IMR-90 (cell line): ENCODE measurements at regions not wholly inside any gene's neighbourhood (a gene's known extent, or its start where the extent isn't known, plus 50 kb on each side); places are given as distances from the start of the nearest gene placed in this dataset.

Experiments used
- ATAC-seq: fragments of 200-7000 bp; cut with Tn5 transposase; 2 replicates; pipeline ENCODE4 v1.9.1; 2020; ENCODE audit warnings: low read depth, mild to moderate bottlenecking, moderate library complexity
- BruUV-seq: library from RNA; stranded (reverse); fragments of 400-500 nt; replicated peaks from 2 replicates; lab custom pipeline; 2021; lab: Mats Ljungman, UMichigan
- CTCF ChIA-PET: fragments of 300-600 bp; formaldehyde crosslinking; extraction: SDS; loops from one replicate; lab custom pipeline; 2021; ENCODE audit warnings: antibody characterized with exemption; lab: Yijun Ruan, JAX
- POLR2A ChIA-PET: fragments of 300-600 bp; sonication (Branson Sonifier 250); formaldehyde crosslinking; loops from one replicate; lab custom pipeline; 2022; ENCODE audit warnings: antibody characterized with exemption; ENCODE audit not compliant: unreplicated experiment; lab: Charles Lee
- DNase-seq: peaks from one replicate; pipeline ENCODE4 v3.0.0; 2013
- H2AFZ ChIP-seq: replicated peaks from 2 replicates; pipeline ENCODE3; 2013; ENCODE audit warnings: low read length, mild to moderate bottlenecking; ENCODE audit not compliant: poor library complexity
- H2AK5ac ChIP-seq: 2 replicates; pipeline ENCODE4 v1.6.1; 2013; ENCODE audit warnings: low read depth, low read length, inconsistent platforms
- H2AK9ac ChIP-seq: replicated peaks from 2 replicates; pipeline ENCODE3; 2013; ENCODE audit warnings: mild to moderate bottlenecking, low read depth, low read length, moderate library complexity; ENCODE audit not compliant: poor library complexity
- H2BK120ac ChIP-seq: 2 replicates; pipeline ENCODE4 v1.6.1; 2013; ENCODE audit warnings: low read depth, low read length, inconsistent platforms
- H2BK15ac ChIP-seq: 3 replicates; pipeline ENCODE4 v1.6.1; 2013; ENCODE audit warnings: low read depth, low read length, inconsistent platforms
- H2BK20ac ChIP-seq: 2 replicates; pipeline ENCODE4 v1.6.1; 2013; ENCODE audit warnings: low read depth, mild to moderate bottlenecking, inconsistent platforms, low read length, moderate library complexity
- H2BK5ac ChIP-seq: 2 replicates; pipeline ENCODE4 v1.6.1; 2013; ENCODE audit warnings: mild to moderate bottlenecking, low read depth, low read length, inconsistent platforms; ENCODE audit not compliant: poor library complexity, severe bottlenecking
- H3K14ac ChIP-seq: replicated peaks from 2 replicates; pipeline ENCODE4 v1.6.1; 2013; ENCODE audit warnings: low read depth, low read length, inconsistent platforms
- H3K18ac ChIP-seq: 2 replicates; pipeline ENCODE4 v1.6.1; 2013; ENCODE audit warnings: low read depth, low read length, control low read depth
- H3K23ac ChIP-seq: 2 replicates; pipeline ENCODE4 v1.6.1; 2013; ENCODE audit warnings: low read depth, low read length, inconsistent platforms
- H3K27ac ChIP-seq: 2 replicates; pipeline ENCODE4 v1.5.1; 2013; ENCODE audit warnings: mild to moderate bottlenecking, control low read depth, low read length; ENCODE audit not compliant: insufficient read depth
- H3K27me3 ChIP-seq: 2 replicates; pipeline ENCODE4 v1.6.1; 2013; ENCODE audit warnings: low read length; ENCODE audit not compliant: control insufficient read depth, insufficient read depth
- H3K36me3 ChIP-seq: 2 replicates; pipeline ENCODE4 v1.6.1; 2013; ENCODE audit warnings: low read length, mixed read lengths; ENCODE audit not compliant: control insufficient read depth, insufficient read depth
- H3K4ac ChIP-seq: 2 replicates; pipeline ENCODE4 v1.6.1; 2013; ENCODE audit warnings: low read depth, low read length, inconsistent platforms
- H3K4me1 ChIP-seq: 2 replicates; pipeline ENCODE4 v1.6.1; 2013; ENCODE audit warnings: low read length, mixed read lengths; ENCODE audit not compliant: control insufficient read depth, insufficient read depth
- H3K4me2 ChIP-seq: 2 replicates; pipeline ENCODE4 v1.6.1; 2013; ENCODE audit warnings: low read depth, mild to moderate bottlenecking, control low read depth, low read length, moderate library complexity
- H3K4me3 ChIP-seq: 2 replicates; pipeline ENCODE4 v1.5.1; 2013; ENCODE audit warnings: low read depth, mild to moderate bottlenecking, control low read depth, low read length, moderate library complexity; ENCODE audit not compliant: insufficient read depth
- H3K56ac ChIP-seq: 2 replicates; pipeline ENCODE4 v1.6.1; 2013; ENCODE audit warnings: low read length, inconsistent platforms; ENCODE audit not compliant: insufficient read depth; ENCODE audit errors: extremely low read depth
- H3K79me1 ChIP-seq, 2 experiments: 2 replicates each; pipeline ENCODE4 v1.6.1; 2013; ENCODE audit warnings: low read length in 2 of 2, inconsistent platforms in 1 of 2, low read depth in 1 of 2
- H3K9ac ChIP-seq: 2 replicates; pipeline ENCODE4 v1.6.1; 2013; ENCODE audit warnings: low read depth, low read length, control low read depth
- H3K9me1 ChIP-seq: 2 replicates; pipeline ENCODE4 v1.6.1; 2013; ENCODE audit warnings: low read length, inconsistent platforms; ENCODE audit not compliant: insufficient read depth
- H3K9me3 ChIP-seq: 2 replicates; pipeline ENCODE4 v1.6.1; 2013; ENCODE audit warnings: low read length; ENCODE audit not compliant: control insufficient read depth, insufficient read depth
- H4K20me1 ChIP-seq: 2 replicates; pipeline ENCODE4 v1.6.1; 2013; ENCODE audit warnings: low read length, inconsistent platforms; ENCODE audit not compliant: insufficient read depth
- H4K5ac ChIP-seq: 2 replicates; pipeline ENCODE4 v1.6.1; 2013; ENCODE audit warnings: mild to moderate bottlenecking, low read depth, low read length, control low read depth
- H4K8ac ChIP-seq, 2 experiments: 2 replicates each; pipeline ENCODE4 v1.6.1; 2013; ENCODE audit warnings: low read depth in 2 of 2, low read length in 2 of 2, control low read depth in 1 of 2, inconsistent platforms in 1 of 2
- H4K91ac ChIP-seq: 2 replicates; pipeline ENCODE4 v1.6.1; 2013; ENCODE audit warnings: low read depth, low read length, inconsistent platforms; ENCODE audit not compliant: insufficient read depth
- FOS ChIP-seq: fragments of 150-350 bp; IDR thresholded peaks from 2 replicates; pipeline ENCODE4 v1.6.1; 2016; ENCODE audit warnings: low read depth, low read length
- MAFK ChIP-seq: IDR thresholded peaks from 2 replicates; pipeline ENCODE4 v1.6.1; 2012; ENCODE audit warnings: low read depth, low read length, improper control_type of control experiment
- WGBS, 2 experiments: methylation state at CpG; one replicate each; pipeline versions ENCODE4 v1.1.5 to v1.1.7; 2013; ENCODE audit warnings: missing lambda C conversion rate in 2 of 2; ENCODE audit not compliant: insufficient read length in 1 of 2; ENCODE audit errors: extremely low coverage in 2 of 2; 5-methylcytosine and 5-hydroxymethylcytosine counted together
- dilution Hi-C: fragments of 300-500 bp; cut with HindIII; formaldehyde crosslinking; loops from one replicate; pipeline ENCODE4 v1.14.3; 2018; ENCODE audit warnings: low sequenced_read_pairs; ENCODE audit not compliant: unreplicated experiment
- in situ Hi-C: fragments of 300-500 bp; cut with MboI; formaldehyde crosslinking; loops from 3 replicates; pipeline ENCODE4 v1.14.3; 2019; ENCODE audit warnings: low sequenced_read_pairs, inconsistent platforms, mixed read lengths
- intact Hi-C: fragments of 100-400 bp; cut with micrococcal nuclease; formaldehyde crosslinking; loops from 2 replicates; pipeline ENCODE4 v1.10.0; 2022

DNA sequence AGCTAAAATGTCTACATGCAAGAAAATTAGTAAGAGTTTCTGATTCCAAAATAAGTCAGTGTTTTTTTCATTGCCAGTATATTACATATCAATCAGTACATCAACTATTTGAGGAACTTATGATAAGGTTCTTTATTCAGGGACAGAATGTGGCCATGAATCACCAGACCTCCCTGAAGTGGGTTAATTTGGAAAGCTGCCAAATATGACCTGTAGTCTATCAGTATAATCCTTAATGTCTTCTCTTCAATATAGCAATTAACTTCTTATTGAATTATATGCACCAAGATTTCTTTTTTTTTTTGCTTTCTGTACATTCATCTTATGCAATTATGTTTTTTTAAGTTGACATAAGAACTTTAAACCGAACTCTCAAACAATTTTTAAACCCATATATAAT, 714.5 kb upstream of the POT1 start:
- H4K20me1 ChIP-seq, result no peaks in the 10 kb centered on the region
- ChIA-PET CTCF (no interaction called here), POLR2A (no interaction called here)
- no peaks in the 10 kb centered on the region for H3K79me1 ChIP-seq
- DNase-seq (no peak), ATAC-seq (no peak)
- H3K9me3 ChIP-seq, result peaks cover 5% of the 10 kb centered on the region
- no TSS peak for BruUV-seq
- H4K8ac ChIP-seq, result no peak overlapping the region
- H3K36me3 ChIP-seq, result no peaks in the 10 kb centered on the region
- intact Hi-C loops (no loop called here), dilution Hi-C loops (no loop called here), in situ Hi-C loops (no loop called here)
- H3K14ac ChIP-seq, result no peak overlapping the region
- H3K18ac ChIP-seq, result no peak overlapping the region
- TF ChIP-seq MAFK, result no peak
- no peak for TF ChIP-seq FOS
- H2BK5ac ChIP-seq, result no peak overlapping the region
- no peak overlapping the region for H2AK5ac ChIP-seq
- H4K5ac ChIP-seq, result no peak overlapping the region
- WGBS, 2 experiments, result no CpG with 5 or more reads among the region's 1 CpG
- H3K27me3 ChIP-seq, result no peaks in the 10 kb centered on the region
- no peak overlapping the region for H3K9ac ChIP-seq
- H2AK9ac ChIP-seq, result no peak overlapping the region
- H3K9me1 ChIP-seq, result no peaks in the 10 kb centered on the region
- H3K56ac ChIP-seq, result no peak overlapping the region
- H3K4ac ChIP-seq, result no peak overlapping the region
- no peak overlapping the region for H3K23ac ChIP-seq
- H3K4me2 ChIP-seq, result no peak overlapping the region
- H2BK20ac ChIP-seq, result no peak overlapping the region
- H3K4me1 ChIP-seq, result no peaks in the 10 kb centered on the region
- no peak overlapping the region for H2AFZ ChIP-seq
- H4K91ac ChIP-seq, result no peak overlapping the region
- no peak overlapping the region for H2BK120ac ChIP-seq
- no peak overlapping the region for H3K27ac ChIP-seq
- H3K4me3 ChIP-seq, result no peak overlapping the region
- H2BK15ac ChIP-seq, result no peak overlapping the region
